ENCODE measurements at regions not wholly inside any gene's neighbourhood (a gene's known extent, or its start where the extent isn't known, plus 50 kb on each side); places are given as distances from the start of the nearest gene placed in this dataset.
A peak's percentile ranks its signal among the peaks of the same experiment; 100 is the strongest.

- no peak for ATAC-seq
Measured at GRCh38 chr6:41451515-41452163, 94.5 kb upstream of the FOXP4 start.

GRCh38 chr6:41452763-41453162 is 93.4 kb upstream of the FOXP4 start:
- no peak for ATAC-seq

GRCh38 chr6:41453244-41453643 is 92.9 kb upstream of the FOXP4 start:
- no peak for ATAC-seq

GRCh38 chr6:41454189-41454789 is 91.9 kb upstream of the FOXP4 start:
- ATAC-seq, result no peak

- no peak for ATAC-seq
Measured at GRCh38 chr6:41455410-41455809, 90.8 kb upstream of the FOXP4 start.

- no peak for ATAC-seq
Measured at GRCh38 chr6:41455818-41456217, 90.4 kb upstream of the FOXP4 start.

GRCh38 chr6:41457303-41457670 is 88.9 kb upstream of the FOXP4 start:
- no peak for ATAC-seq

- no peak for ATAC-seq
Measured at GRCh38 chr6:41459738-41460137, 86.4 kb upstream of the FOXP4 start.

GRCh38 chr6:41460742-41461336 is 85.3 kb upstream of the FOXP4 start:
- ATAC-seq, result no peak

- ATAC-seq, result no peak
Measured at GRCh38 chr6:41462033-41462432, 84.1 kb upstream of the FOXP4 start.

- ATAC-seq, result no peak
Measured at GRCh38 chr6:41463062-41463930, 82.9 kb upstream of the FOXP4 start.

GRCh38 chr6:41464019-41464418 is 82.2 kb upstream of the FOXP4 start:
- no peak for ATAC-seq

- no peak for ATAC-seq
Measured at GRCh38 chr6:41464481-41464880, 81.7 kb upstream of the FOXP4 start.

- ATAC-seq, result no peak
Measured at GRCh38 chr6:41466437-41466990, 79.7 kb upstream of the FOXP4 start.

- ATAC-seq, result no peak
Measured at GRCh38 chr6:41467061-41467460, 79.1 kb upstream of the FOXP4 start.

GRCh38 chr6:41467627-41468404 is 78.4 kb upstream of the FOXP4 start:
- ATAC-seq, result no peak

GRCh38 chr6:41469156-41470028 is 76.8 kb upstream of the FOXP4 start:
- ATAC-seq, result no peak

GRCh38 chr6:41470029-41470330 is 76.2 kb upstream of the FOXP4 start:
- ATAC-seq, result peak in 1 of 2 donors; percentile 11

- ATAC-seq, result no peak
Measured at GRCh38 chr6:41470331-41471063, 75.7 kb upstream of the FOXP4 start.

GRCh38 chr6:41471064-41471895 is 74.9 kb upstream of the FOXP4 start:
- ATAC-seq, result no peak

Data from activated CD4-positive, CD25-positive, alpha-beta regulatory T cell treated with anti-CD3 and anti-CD28 coated beads, Interleukin-2, amount 50 U/mL, for 24 hours (primary cell).